MM.1S (cell line): ENCODE measurements at regions not wholly inside any gene's neighbourhood (a gene's known extent, or its start where the extent isn't known, plus 50 kb on each side); places are given as distances from the start of the nearest gene placed in this dataset.

ENCODE experiments used
- CTCF ChIP-seq: fragments of 300-600 bp; sonication (generic); IDR thresholded peaks from 2 replicates; pipeline ENCODE4 v1.5.1; 2016; ENCODE audit warnings: antibody characterized with exemption, low read length, mixed read lengths
- EZH2 ChIP-seq: fragments of 300-600 bp; sonication (generic); optimal IDR thresholded peaks from 2 replicates; pipeline ENCODE3; 2017; ENCODE audit warnings: low read depth, mild to moderate bottlenecking, antibody characterized with exemption, low read length, mixed read lengths
- EZH2phosphoT487 ChIP-seq: fragments of 300-600 bp; sonication (generic); IDR thresholded peaks from 2 replicates; pipeline ENCODE4 v1.6.1; 2018; ENCODE audit warnings: antibody characterized with exemption, low read length

GRCh38 chr22:46051646-46052045 lies 74.7 kb upstream of the WNT7B start:
- TF ChIP-seq CTCF (no peak), EZH2phosphoT487 (no peak), EZH2 (no peak)
